HEK293 (cell line): ENCODE measurements at regions not wholly inside any gene's neighbourhood (a gene's known extent, or its start where the extent isn't known, plus 50 kb on each side); places are given as distances from the start of the nearest gene placed in this dataset.

Source experiments
- CTCF ChIA-PET: fragments of 350-600 bp; formaldehyde crosslinking; extraction: SDS; loops from one replicate; lab custom pipeline; 2021; ENCODE audit warnings: antibody characterized with exemption; lab: Yijun Ruan, JAX
- POLR2A ChIA-PET: fragments of 300-600 bp; formaldehyde crosslinking; extraction: SDS; loops from one replicate; lab custom pipeline; 2020; ENCODE audit warnings: antibody characterized with exemption, inconsistent platforms; lab: Yijun Ruan, JAX
- H3K27ac ChIP-seq: fragments of 200-500 bp; sonication (Bioruptor generic); 2 replicates; pipeline ENCODE4 v1.5.1; 2014; ENCODE audit warnings: low read depth, low read length, control low read depth, inconsistent platforms; ENCODE audit errors: extremely low read depth
- H3K36me3 ChIP-seq, 2 experiments: fragments of 200-500 bp in 1 of 2; sonication (Bioruptor generic) in 1 of 2; 1 replicate in 1 of 2; 2 replicates in 1 of 2; pipeline ENCODE4 v1.5.1; 2014 to 2017; ENCODE audit warnings: inconsistent platforms in 2 of 2, low read length in 2 of 2; ENCODE audit not compliant: control insufficient read depth in 2 of 2, insufficient read depth in 1 of 2
- H3K4me1 ChIP-seq: fragments of 200-500 bp; sonication (Bioruptor generic); 2 replicates; pipeline ENCODE4 v1.5.1; 2014; ENCODE audit warnings: mild to moderate bottlenecking, low read length, inconsistent platforms; ENCODE audit not compliant: control insufficient read depth, insufficient read depth
- H3K4me3 ChIP-seq: 2 replicates; pipeline ENCODE4 v1.5.1; 2011; ENCODE audit warnings: low read depth, mild to moderate bottlenecking, control low read depth, low read length, moderate library complexity
- H3K9me3 ChIP-seq: fragments of 200-500 bp; sonication (Bioruptor generic); 2 replicates; pipeline ENCODE4 v1.5.1; 2014; ENCODE audit warnings: low read depth, low read length, inconsistent platforms; ENCODE audit not compliant: control insufficient read depth, insufficient read depth
- PRDM6 ChIP-seq: fragments of 450-650 bp; formaldehyde crosslinking; IDR thresholded peaks from 2 replicates; pipeline ENCODE4 v1.5.1; 2017; ENCODE audit warnings: missing biosample characterization, missing genetic modification characterization
- SCRT1 ChIP-seq: fragments of 450-650 bp; formaldehyde crosslinking; IDR thresholded peaks from 2 replicates; pipeline ENCODE4 v1.5.1; 2016; ENCODE audit warnings: missing biosample characterization, missing genetic modification characterization, borderline replicate concordance
- SETDB1 ChIP-seq: IDR thresholded peaks from one replicate; pipeline ENCODE4 v1.6.1; 2017; ENCODE audit warnings: mild to moderate bottlenecking, low read length, moderate library complexity, mixed read lengths; ENCODE audit not compliant: insufficient read length
- ZBTB17 ChIP-seq: fragments of 450-650 bp; formaldehyde crosslinking; IDR thresholded peaks from 2 replicates; pipeline ENCODE4 v1.5.1; 2016; ENCODE audit warnings: missing biosample characterization, missing genetic modification characterization
- ZBTB6 ChIP-seq: fragments of 450-650 bp; formaldehyde crosslinking; IDR thresholded peaks from 2 replicates; pipeline ENCODE4 v1.5.1; 2017; ENCODE audit warnings: missing biosample characterization, missing genetic modification characterization
- ZEB2 ChIP-seq: fragments of 450-650 bp; formaldehyde crosslinking; IDR thresholded peaks from 2 replicates; pipeline ENCODE4 v1.5.1; 2016; ENCODE audit warnings: missing biosample characterization, missing genetic modification characterization
- ZNF169 ChIP-seq: fragments of 450-650 bp; formaldehyde crosslinking; IDR thresholded peaks from 2 replicates; pipeline ENCODE4 v1.5.1; 2016; ENCODE audit warnings: missing biosample characterization, missing genetic modification characterization
- ZNF335 ChIP-seq: fragments of 450-650 bp; formaldehyde crosslinking; conservative IDR thresholded peaks from 2 replicates; pipeline ENCODE4 v1.5.1; 2016; ENCODE audit warnings: missing biosample characterization, missing genetic modification characterization
- ZNF366 ChIP-seq: fragments of 450-650 bp; formaldehyde crosslinking; conservative IDR thresholded peaks from 2 replicates; pipeline ENCODE4 v1.5.1; 2016; ENCODE audit warnings: missing biosample characterization, missing genetic modification characterization
- ZNF391 ChIP-seq: fragments of 450-650 bp; formaldehyde crosslinking; IDR thresholded peaks from 2 replicates; pipeline ENCODE4 v1.5.1; 2016; ENCODE audit warnings: low read depth, missing biosample characterization, missing genetic modification characterization, borderline replicate concordance
- ZNF416 ChIP-seq: fragments of 450-650 bp; formaldehyde crosslinking; IDR thresholded peaks from 2 replicates; pipeline ENCODE4 v1.5.1; 2016; ENCODE audit warnings: missing biosample characterization, missing genetic modification characterization
- ZNF449 ChIP-seq: fragments of 450-650 bp; formaldehyde crosslinking; IDR thresholded peaks from 2 replicates; pipeline ENCODE4 v1.5.1; 2017; ENCODE audit warnings: missing biosample characterization, mild to moderate bottlenecking, missing genetic modification characterization, moderate library complexity
- ZNF488 ChIP-seq: fragments of 450-650 bp; formaldehyde crosslinking; IDR thresholded peaks from 2 replicates; pipeline ENCODE4 v1.5.1; 2016; ENCODE audit warnings: missing biosample characterization, missing genetic modification characterization
- ZNF513 ChIP-seq: fragments of 450-650 bp; IDR thresholded peaks from 2 replicates; pipeline ENCODE4 v1.5.1; 2018; ENCODE audit warnings: missing biosample characterization, missing genetic modification characterization
- ZNF549 ChIP-seq: fragments of 450-650 bp; IDR thresholded peaks from 2 replicates; pipeline ENCODE4 v1.5.1; 2018; ENCODE audit warnings: missing biosample characterization, missing genetic modification characterization, mild to moderate bottlenecking, inconsistent platforms, moderate library complexity
- ZNF561 ChIP-seq: fragments of 450-650 bp; IDR thresholded peaks from 2 replicates; pipeline ENCODE4 v1.5.1; 2018; ENCODE audit warnings: missing biosample characterization, missing genetic modification characterization, borderline replicate concordance
- ZNF621 ChIP-seq: fragments of 450-650 bp; formaldehyde crosslinking; IDR thresholded peaks from 2 replicates; pipeline ENCODE4 v1.5.1; 2017; ENCODE audit warnings: missing biosample characterization, missing genetic modification characterization
- ZNF626 ChIP-seq: fragments of 450-650 bp; sonication (Bioruptor Pico); formaldehyde crosslinking; IDR thresholded peaks from 2 replicates; pipeline ENCODE4 v1.5.1; 2018; ENCODE audit warnings: missing biosample characterization, missing genetic modification characterization, inconsistent platforms
- ZNF658 ChIP-seq: fragments of 450-650 bp; formaldehyde crosslinking; IDR thresholded peaks from 2 replicates; pipeline ENCODE4; 2016; ENCODE audit warnings: missing biosample characterization, missing genetic modification characterization
- ZSCAN16 ChIP-seq: fragments of 450-650 bp; formaldehyde crosslinking; IDR thresholded peaks from 2 replicates; pipeline ENCODE4 v1.5.1; 2016; ENCODE audit warnings: missing biosample characterization, missing genetic modification characterization
- ZSCAN5A ChIP-seq: fragments of 450-650 bp; formaldehyde crosslinking; IDR thresholded peaks from 2 replicates; pipeline ENCODE4 v1.5.1; 2016; ENCODE audit warnings: missing biosample characterization, missing genetic modification characterization

GRCh38 chr14:45362505-45362904 is 109.5 kb upstream of the MIS18BP1 start (continued):
- TF ChIP-seq ZBTB17 (tag by site-specific recombination): no peak
- no peak for TF ChIP-seq ZNF366 (tag by site-specific recombination)
- TF ChIP-seq ZNF513 (tag by site-specific recombination): no peak
- TF ChIP-seq PRDM6 (tag by site-specific recombination): no peak

GRCh38 chr14:45361727-45362126 is 108.7 kb upstream of the MIS18BP1 start:
- ChIA-PET CTCF (no interaction called here), POLR2A (no interaction called here)
- Histone ChIP-seq H3K4me1 (no peaks in the 10 kb centered on the region), H3K36me3 (no peaks in the 10 kb centered on the region), H3K9me3 (no peaks in the 10 kb centered on the region), H3K27ac (no peak overlapping the region), H3K4me3 (no peak overlapping the region)
- TF ChIP-seq ZNF366 (tag by site-specific recombination): no peak
- TF ChIP-seq ZNF626 (tag by site-specific recombination): no peak
- TF ChIP-seq ZSCAN16 (tag by site-specific recombination): no peak
- TF ChIP-seq ZSCAN5A (tag by site-specific recombination): no peak

- Histone ChIP-seq H3K27ac (no peak overlapping the region), H3K9me3 (no peaks in the 10 kb centered on the region), H3K36me3 (no peaks in the 10 kb centered on the region), H3K4me1 (no peaks in the 10 kb centered on the region), H3K4me3 (no peak overlapping the region)
- TF ChIP-seq ZEB2 (tag by site-specific recombination) (no peak), ZNF488 (tag by site-specific recombination) (no peak)
- CTCF ChIA-PET: interaction anchor here (0.7 kb wide), 1 partner anchor 46 kb away, joined by 3 read pairs; no protein-coding TSS in a partner anchor
- POLR2A ChIA-PET: no interaction called here
Measured at GRCh38 chr14:45359746-45360145, 106.7 kb upstream of the MIS18BP1 start.

- Histone ChIP-seq H3K36me3 (no peaks in the 10 kb centered on the region), H3K27ac (no peak overlapping the region), H3K4me1 (no peaks in the 10 kb centered on the region), H3K9me3 (no peaks in the 10 kb centered on the region), H3K4me3 (no peak overlapping the region)
- POLR2A ChIA-PET: no interaction called here
- CTCF ChIA-PET: no interaction called here
- TF ChIP-seq ZNF416 (tag by site-specific recombination) (no peak), ZNF335 (no peak), ZNF626 (tag by site-specific recombination) (no peak), ZBTB6 (tag by site-specific recombination) (no peak), ZNF621 (tag by site-specific recombination) (no peak), ZNF549 (tag by site-specific recombination) (no peak), ZNF561 (no peak), ZNF169 (tag by site-specific recombination) (no peak), SETDB1 (no peak), ZNF658 (tag by site-specific recombination) (no peak), ZNF391 (tag by site-specific recombination) (no peak), ZNF449 (tag by site-specific recombination) (no peak), SCRT1 (tag by site-specific recombination) (no peak)
Measured at GRCh38 chr14:45332360-45332988, 79.5 kb upstream of the MIS18BP1 start.
